ENCODE measurements at regions not wholly inside any gene's neighbourhood (a gene's known extent, or its start where the extent isn't known, plus 50 kb on each side); places are given as distances from the start of the nearest gene placed in this dataset.

DNA sequence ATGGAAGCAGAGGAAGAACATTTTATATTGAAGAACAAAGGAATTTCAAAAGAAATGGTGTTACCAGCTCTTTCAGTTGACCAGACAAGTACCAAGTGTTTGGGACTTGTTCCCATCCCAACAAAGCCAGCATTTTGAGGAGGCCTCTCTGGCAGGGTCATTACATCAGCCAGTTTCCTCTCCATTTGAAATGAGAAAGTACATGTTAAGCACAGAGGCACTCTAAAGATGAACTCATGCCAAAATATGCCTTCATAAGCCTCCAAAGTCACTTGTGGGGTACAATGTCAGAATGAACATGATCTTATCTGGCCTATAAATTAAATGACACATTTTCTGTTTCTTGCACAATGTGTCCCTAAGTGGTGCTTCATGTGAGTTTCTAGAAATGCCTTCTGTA is 223.9 kb downstream of the PRL start:
- H3K36me3 Mint-ChIP-seq, result no peaks in the 10 kb centered on the region
- no peaks in the 10 kb centered on the region for H3K9me3 Mint-ChIP-seq
- ChIA-PET POLR2A (no interaction called here), CTCF (no interaction called here)
- no peak overlapping the region for H3K4me3 Mint-ChIP-seq
- intact Hi-C loops (cut with micrococcal nuclease), result no loop called here
- no peak overlapping the region for H3K27ac Mint-ChIP-seq
- no peaks in the 10 kb centered on the region for H3K4me1 Mint-ChIP-seq (ENCODE audit: low read depth)
- no peak for DNase-seq
- H3K27me3 Mint-ChIP-seq, result no peaks in the 10 kb centered on the region

DNA sequence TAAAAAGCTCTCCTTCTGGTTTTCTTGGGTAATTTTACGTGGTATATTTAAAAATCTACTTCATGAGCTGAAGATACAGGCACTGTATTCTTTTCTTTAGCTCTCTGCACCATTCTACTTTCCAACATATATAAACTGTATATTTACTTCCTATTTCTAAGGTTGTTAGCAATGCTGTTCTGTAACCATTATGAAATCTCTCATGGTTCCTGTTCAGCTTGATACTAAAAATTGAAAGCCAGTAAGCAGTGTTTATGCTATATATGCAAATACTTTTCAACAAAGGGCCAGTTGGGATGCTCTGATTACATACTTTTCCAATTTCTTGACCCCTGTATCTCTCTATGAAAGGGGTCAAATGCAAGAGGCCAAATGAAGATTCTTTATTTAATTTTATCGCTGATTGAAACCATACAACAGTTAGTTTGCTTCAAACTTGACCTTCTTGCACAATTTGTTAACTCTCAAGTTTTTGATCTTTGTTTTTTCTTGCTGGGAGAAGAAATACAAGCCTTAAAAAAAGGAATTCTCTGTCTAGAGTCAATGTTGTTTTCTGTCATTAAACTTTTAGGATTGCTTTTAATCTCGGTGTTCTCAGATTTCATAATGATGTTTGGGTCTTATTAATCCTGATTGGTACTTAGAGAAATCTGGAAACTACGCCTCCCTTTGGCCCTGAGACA is 223.2 kb downstream of the PRL start:
- H3K27me3 Mint-ChIP-seq, result no peaks in the 10 kb centered on the region
- no peaks in the 10 kb centered on the region for H3K36me3 Mint-ChIP-seq
- ChIA-PET POLR2A (no interaction called here), CTCF (no interaction called here)
- no peaks in the 10 kb centered on the region for H3K9me3 Mint-ChIP-seq
- intact Hi-C loops (cut with micrococcal nuclease), result no loop called here
- H3K4me1 Mint-ChIP-seq (ENCODE audit: low read depth), result no peaks in the 10 kb centered on the region
- H3K4me3 Mint-ChIP-seq, result no peak overlapping the region
- DNase-seq, result no peak
- no peak overlapping the region for H3K27ac Mint-ChIP-seq

DNA sequence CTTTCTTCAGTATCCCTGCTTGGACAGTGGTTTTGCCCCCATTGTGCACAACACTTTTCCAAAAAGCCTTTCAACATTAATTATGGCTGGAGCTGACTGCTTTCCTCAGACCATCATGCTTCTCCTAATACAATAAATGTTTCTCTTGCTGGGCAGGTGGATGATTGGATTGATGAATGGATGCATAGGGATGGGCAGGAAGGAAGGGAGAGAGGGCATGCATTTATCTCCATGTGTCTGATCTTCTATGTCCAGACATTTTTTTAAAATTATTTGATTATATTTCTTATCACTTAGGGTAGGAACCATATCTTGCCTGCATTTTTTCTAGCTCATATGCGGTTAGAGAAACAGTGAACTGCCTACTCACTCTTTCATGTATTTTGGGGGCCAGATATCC is 218.5 kb downstream of the PRL start:
- no peak overlapping the region for H3K4me3 Mint-ChIP-seq
- DNase-seq, result no peak
- ChIA-PET POLR2A (no interaction called here), CTCF (no interaction called here)
- no peaks in the 10 kb centered on the region for H3K36me3 Mint-ChIP-seq
- H3K4me1 Mint-ChIP-seq (ENCODE audit: low read depth), result no peaks in the 10 kb centered on the region
- H3K9me3 Mint-ChIP-seq, result no peaks in the 10 kb centered on the region
- H3K27me3 Mint-ChIP-seq, result peaks cover 2% of the 10 kb centered on the region
- no peak overlapping the region for H3K27ac Mint-ChIP-seq
- intact Hi-C loops (cut with micrococcal nuclease), result no loop called here

DNA sequence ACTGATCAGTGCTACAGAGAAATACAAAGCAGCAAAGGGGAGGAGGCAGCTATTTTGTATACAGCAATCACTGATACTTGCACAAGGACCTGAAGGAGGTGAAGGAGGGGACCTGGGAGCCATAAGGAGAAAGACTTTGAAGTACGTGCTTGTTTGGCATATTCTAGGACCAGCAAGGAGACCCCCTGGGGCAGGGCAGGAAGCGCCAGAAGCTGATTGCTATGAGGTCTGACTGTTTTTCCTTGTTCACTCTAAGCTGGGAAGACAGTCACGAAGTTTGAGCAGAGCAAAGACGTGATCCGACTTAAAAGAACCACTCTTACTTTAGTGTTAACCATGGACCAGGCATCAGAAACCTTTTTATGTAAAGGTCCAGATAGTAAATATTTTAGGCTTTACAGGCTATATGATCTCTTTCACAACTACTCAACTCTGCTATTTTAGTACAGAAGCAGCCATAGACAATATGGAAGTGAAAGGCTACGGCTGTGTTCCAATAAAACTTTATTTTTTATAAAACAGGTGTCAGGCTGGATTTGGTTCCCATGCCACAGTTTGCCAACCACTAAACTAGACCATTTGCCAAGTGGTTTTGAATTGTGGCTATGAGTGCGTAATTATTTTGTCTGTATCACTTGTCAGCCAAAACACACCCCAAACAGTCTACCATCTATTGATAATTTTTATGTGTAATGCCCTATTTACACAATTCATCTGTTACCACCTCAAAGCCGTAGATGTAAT is 217.9 kb downstream of the PRL start:
- Mint-ChIP-seq H3K9me3 (no peaks in the 10 kb centered on the region), H3K36me3 (no peaks in the 10 kb centered on the region), H3K27me3 (peaks cover 2% of the 10 kb centered on the region), H3K4me1 (ENCODE audit: low read depth) (no peaks in the 10 kb centered on the region), H3K27ac (no peak overlapping the region), H3K4me3 (no peak overlapping the region)
- DNase-seq, result no peak
- CTCF ChIA-PET, result no interaction called here
- intact Hi-C loops (cut with micrococcal nuclease), result no loop called here
- POLR2A ChIA-PET, result no interaction called here

DNA sequence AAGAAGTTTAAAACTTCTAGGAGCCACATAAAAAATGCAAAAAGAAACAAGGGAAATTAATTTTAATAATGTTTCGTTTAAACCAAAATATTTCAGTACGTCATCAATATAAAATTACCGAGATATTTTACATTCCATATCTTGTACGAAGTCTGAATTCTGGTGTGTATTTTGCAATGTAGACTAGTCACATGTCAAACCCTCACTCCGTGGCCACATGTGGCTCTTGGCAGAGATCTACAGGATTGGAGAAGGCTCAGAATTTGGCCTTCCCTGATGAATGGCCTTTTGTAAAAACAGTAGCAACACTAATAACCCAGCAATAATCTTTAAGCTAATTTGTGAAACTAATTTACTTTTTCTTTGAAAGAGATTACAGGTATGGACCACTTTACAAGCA is 217.1 kb downstream of the PRL start:
- Mint-ChIP-seq H3K27ac (no peak overlapping the region), H3K4me3 (no peak overlapping the region), H3K36me3 (no peaks in the 10 kb centered on the region), H3K4me1 (ENCODE audit: low read depth) (no peaks in the 10 kb centered on the region), H3K9me3 (no peaks in the 10 kb centered on the region), H3K27me3 (peaks cover 2% of the 10 kb centered on the region)
- ChIA-PET POLR2A (no interaction called here), CTCF (no interaction called here)
- intact Hi-C loops (cut with micrococcal nuclease), result no loop called here
- no peak for DNase-seq

DNA sequence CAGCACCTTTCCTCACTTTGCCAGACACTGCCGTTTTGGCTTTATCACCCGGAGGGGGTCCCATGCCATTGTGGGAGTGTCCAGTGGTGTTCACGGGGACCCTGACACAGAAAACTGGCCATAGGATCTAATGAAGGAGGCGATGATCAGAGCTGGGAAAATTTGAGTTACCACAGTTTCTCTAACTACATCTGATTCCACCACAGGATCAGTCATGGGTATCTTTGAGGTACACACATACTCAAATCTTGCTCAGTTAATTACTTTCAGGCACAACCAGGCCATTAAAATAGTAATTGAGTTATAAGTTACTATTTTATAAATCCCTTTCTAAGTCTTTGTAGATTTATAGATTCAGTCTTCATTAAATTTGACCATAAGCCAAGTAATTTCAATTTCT is 215.1 kb downstream of the PRL start:
- no peaks in the 10 kb centered on the region for H3K4me1 Mint-ChIP-seq (ENCODE audit: low read depth)
- H3K27me3 Mint-ChIP-seq, result peaks cover 2% of the 10 kb centered on the region
- H3K4me3 Mint-ChIP-seq, result no peak overlapping the region
- H3K36me3 Mint-ChIP-seq, result no peaks in the 10 kb centered on the region
- ChIA-PET POLR2A (no interaction called here), CTCF (no interaction called here)
- no peak overlapping the region for H3K27ac Mint-ChIP-seq
- intact Hi-C loops (cut with micrococcal nuclease), result no loop called here
- peaks cover 4% of the 10 kb centered on the region for H3K9me3 Mint-ChIP-seq
- no peak for DNase-seq

DNA sequence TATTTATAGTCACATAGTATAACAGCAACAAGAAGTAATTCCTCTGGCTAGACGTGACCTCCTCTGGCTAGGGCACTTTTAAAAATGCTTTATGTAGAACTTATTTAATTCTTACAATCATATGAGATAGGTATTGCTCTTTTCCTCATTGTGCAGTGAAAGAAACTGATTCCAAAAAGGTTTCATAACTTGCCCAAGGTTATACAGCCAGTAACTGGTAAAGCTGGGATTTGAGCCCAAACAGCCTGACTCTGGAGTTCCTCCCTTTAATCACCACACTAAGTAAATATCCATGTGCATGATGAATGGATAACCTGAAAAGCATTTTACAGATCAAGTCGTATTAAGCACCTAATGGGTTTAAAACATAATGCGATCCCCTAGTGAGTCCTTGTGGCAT is 214.6 kb downstream of the PRL start:
- no peak overlapping the region for H3K27ac Mint-ChIP-seq
- no peak overlapping the region for H3K4me3 Mint-ChIP-seq
- POLR2A ChIA-PET, result no interaction called here
- no peak for DNase-seq
- no peaks in the 10 kb centered on the region for H3K4me1 Mint-ChIP-seq (ENCODE audit: low read depth)
- peaks cover 4% of the 10 kb centered on the region for H3K9me3 Mint-ChIP-seq
- H3K36me3 Mint-ChIP-seq, result no peaks in the 10 kb centered on the region
- H3K27me3 Mint-ChIP-seq, result peaks cover 2% of the 10 kb centered on the region
- intact Hi-C loops (cut with micrococcal nuclease), result no loop called here
- CTCF ChIA-PET, result no interaction called here

DNA sequence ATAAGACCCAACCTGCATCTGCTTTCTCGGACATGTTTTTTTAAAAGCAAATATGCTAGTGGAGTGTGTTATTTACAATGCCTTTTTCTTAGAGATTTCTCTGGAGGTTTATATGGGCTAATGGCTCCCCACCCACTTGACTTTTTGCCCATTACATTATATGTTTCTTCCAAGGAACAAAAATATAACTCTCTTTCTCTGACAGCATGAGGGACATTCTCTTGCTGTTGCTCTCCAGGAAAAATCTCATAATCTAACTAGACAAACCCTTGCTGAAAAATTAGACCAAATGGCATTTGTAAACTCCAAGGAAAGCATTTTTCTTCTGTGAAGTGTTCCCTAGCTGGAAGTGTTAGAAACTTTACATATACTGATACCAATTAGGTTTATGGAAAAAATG is 213.7 kb downstream of the PRL start:
- Mint-ChIP-seq H3K36me3 (no peaks in the 10 kb centered on the region), H3K9me3 (peaks cover 4% of the 10 kb centered on the region), H3K4me3 (no peak overlapping the region), H3K27ac (no peak overlapping the region), H3K4me1 (ENCODE audit: low read depth) (no peaks in the 10 kb centered on the region), H3K27me3 (peaks cover 2% of the 10 kb centered on the region)
- CTCF ChIA-PET, result no interaction called here
- POLR2A ChIA-PET, result no interaction called here
- intact Hi-C loops (cut with micrococcal nuclease), result no loop called here
- DNase-seq, result no peak

DNA sequence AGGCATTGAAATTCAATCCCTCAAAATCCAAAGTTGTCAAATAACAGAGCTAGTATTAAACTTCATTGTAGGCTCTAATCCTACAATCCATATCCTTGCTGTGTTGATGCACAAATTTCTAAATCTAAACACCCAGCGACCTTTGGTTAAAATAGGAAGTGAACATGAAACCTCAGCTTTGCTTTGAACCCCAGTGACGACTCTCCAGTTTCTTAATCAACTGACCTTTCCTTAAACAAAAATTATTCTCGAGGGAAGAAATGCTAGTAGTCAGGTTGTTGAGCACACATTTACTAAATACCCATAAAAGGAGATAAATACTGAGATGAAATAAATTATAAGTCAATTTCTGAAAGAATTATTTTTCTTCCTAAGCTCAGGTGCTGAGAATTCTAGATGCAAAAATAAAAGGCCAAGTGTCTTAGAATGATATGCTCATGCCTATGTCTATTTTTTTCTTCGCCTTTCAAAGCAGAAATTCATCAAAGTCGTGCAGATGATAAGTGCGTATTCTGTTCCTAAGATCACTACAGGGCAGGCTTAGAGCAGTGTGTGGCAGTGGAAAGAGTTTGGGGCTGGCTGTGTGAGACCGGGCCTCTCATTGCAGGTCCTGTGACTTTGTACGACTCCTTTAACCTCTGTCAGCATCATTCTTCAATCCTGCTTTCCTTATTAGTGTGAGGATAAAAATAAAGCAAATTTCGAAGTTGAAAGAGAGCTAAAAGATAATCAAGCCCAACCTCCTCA is 208.7 kb downstream of the PRL start:
- no peaks in the 10 kb centered on the region for H3K27me3 Mint-ChIP-seq
- POLR2A ChIA-PET, result no interaction called here
- no peaks in the 10 kb centered on the region for H3K4me1 Mint-ChIP-seq (ENCODE audit: low read depth)
- peaks cover 4% of the 10 kb centered on the region for H3K9me3 Mint-ChIP-seq
- intact Hi-C loops (cut with micrococcal nuclease), result no loop called here
- no peak for DNase-seq
- H3K4me3 Mint-ChIP-seq, result no peak overlapping the region
- no peaks in the 10 kb centered on the region for H3K36me3 Mint-ChIP-seq
- no peak overlapping the region for H3K27ac Mint-ChIP-seq
- CTCF ChIA-PET, result no interaction called here

DNA sequence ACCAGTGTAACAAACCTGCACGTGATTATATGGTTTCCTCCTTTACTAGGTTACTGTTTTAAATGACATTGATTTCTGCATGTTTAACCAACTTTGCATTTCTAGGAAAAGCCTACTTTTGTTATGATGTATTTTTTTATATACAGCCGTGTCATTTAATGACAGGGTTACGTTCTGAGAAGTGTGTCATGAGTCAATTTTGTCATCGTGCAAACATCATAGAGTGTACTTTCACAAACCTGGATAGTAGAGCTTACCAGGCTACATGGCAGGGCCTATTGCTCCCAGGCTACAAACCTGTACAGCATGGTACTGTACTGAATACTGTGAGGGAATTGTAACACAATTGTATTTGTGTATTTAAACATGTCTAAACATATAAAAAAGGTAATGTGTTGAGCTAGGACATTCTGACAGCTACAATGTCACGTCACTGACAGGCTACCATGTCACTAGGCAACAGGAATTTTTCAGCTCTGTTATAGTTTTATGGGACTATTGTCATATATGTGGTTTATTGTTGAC is 205.3 kb downstream of the PRL start:
- no peak for DNase-seq
- CTCF ChIA-PET, result no interaction called here
- Mint-ChIP-seq H3K27me3 (no peaks in the 10 kb centered on the region), H3K36me3 (no peaks in the 10 kb centered on the region), H3K4me1 (ENCODE audit: low read depth) (no peaks in the 10 kb centered on the region), H3K9me3 (no peaks in the 10 kb centered on the region), H3K4me3 (no peak overlapping the region), H3K27ac (no peak overlapping the region)
- POLR2A ChIA-PET, result no interaction called here
- intact Hi-C loops (cut with micrococcal nuclease), result loop anchor here (1.0 to 2.0 kb wide), 2 partner anchors 23 to 29 kb away; no protein-coding TSS in a partner anchor

DNA sequence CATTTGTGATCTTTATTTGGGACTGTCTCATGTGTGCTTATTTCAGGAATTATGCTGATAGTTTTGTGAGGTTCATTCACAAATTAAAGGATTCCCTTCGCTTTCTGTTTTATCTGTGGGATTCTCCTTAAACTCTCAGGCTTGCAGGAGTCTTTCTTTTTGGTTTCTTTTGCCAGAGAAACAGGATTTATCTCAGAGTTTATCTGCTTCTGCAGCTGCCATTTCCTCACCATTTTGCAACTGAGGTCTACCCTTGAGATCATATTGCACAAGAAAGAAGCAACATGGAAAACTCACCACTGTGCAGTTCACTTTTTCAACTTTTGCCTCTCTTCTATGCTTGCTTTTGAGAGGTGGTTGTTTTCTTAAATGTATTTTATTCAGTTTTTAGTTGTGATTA is 201.0 kb downstream of the PRL start:
- H3K4me1 Mint-ChIP-seq (ENCODE audit: low read depth), result no peaks in the 10 kb centered on the region
- H3K4me3 Mint-ChIP-seq, result no peak overlapping the region
- H3K9me3 Mint-ChIP-seq, result no peaks in the 10 kb centered on the region
- ChIA-PET CTCF (no interaction called here), POLR2A (no interaction called here)
- no peak for DNase-seq
- H3K36me3 Mint-ChIP-seq, result no peaks in the 10 kb centered on the region
- H3K27ac Mint-ChIP-seq, result no peak overlapping the region
- no peaks in the 10 kb centered on the region for H3K27me3 Mint-ChIP-seq
- intact Hi-C loops (cut with micrococcal nuclease), result no loop called here

DNA sequence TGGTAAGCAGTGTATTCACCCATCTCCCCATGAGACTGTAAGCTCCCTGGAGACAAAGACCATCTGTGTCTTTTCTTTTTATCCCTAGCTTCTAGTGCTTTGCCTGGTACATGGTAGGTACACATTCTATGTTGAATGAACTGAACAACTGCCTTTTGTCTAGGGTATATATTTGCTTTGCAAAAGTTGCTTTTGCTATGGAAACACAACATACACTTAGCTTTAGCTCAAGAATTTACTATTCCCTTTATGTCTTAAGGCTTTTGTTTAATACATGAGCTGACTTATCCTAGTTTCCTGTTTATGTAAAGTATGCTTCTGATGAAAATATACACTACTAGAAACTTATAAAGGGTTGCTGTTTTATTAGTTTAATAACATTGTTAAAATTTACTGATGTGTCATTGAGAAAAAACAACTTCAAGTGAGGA is 198.2 kb downstream of the PRL start:
- DNase-seq, result no peak
- ChIA-PET POLR2A (no interaction called here), CTCF (no interaction called here)
- Mint-ChIP-seq H3K9me3 (peaks cover under 1% of the 10 kb centered on the region), H3K4me1 (ENCODE audit: low read depth) (no peaks in the 10 kb centered on the region), H3K4me3 (no peak overlapping the region), H3K36me3 (no peaks in the 10 kb centered on the region), H3K27ac (no peak overlapping the region), H3K27me3 (no peaks in the 10 kb centered on the region)
- intact Hi-C loops (cut with micrococcal nuclease), result no loop called here

DNA sequence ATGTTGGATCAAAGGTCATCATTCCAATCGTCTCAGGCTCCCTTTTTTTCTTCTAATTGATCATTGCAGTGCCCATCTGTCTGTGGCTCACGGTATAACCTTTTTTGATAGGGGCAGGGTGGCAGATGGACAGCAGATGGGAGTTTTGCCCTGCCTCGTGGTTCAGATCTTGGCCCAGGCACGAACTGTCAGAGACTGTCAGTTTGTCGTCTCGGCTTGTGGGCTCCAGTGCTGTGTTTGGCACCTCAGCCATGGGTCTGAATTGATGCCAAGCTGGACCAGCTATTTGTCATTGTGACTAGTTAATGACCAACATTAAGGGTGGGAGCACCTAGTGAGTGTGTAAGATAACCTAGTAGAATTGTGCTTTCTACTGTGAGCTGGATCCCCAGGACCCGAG is 197.6 kb downstream of the PRL start:
- no peak overlapping the region for H3K27ac Mint-ChIP-seq
- H3K9me3 Mint-ChIP-seq, result peaks cover 3% of the 10 kb centered on the region
- no peaks in the 10 kb centered on the region for H3K4me1 Mint-ChIP-seq (ENCODE audit: low read depth)
- intact Hi-C loops (cut with micrococcal nuclease), result no loop called here
- CTCF ChIA-PET, result no interaction called here
- POLR2A ChIA-PET, result no interaction called here
- no peaks in the 10 kb centered on the region for H3K27me3 Mint-ChIP-seq
- no peak overlapping the region for H3K4me3 Mint-ChIP-seq
- DNase-seq, result no peak
- no peaks in the 10 kb centered on the region for H3K36me3 Mint-ChIP-seq
